GM10248 (cell line): ENCODE measurements at regions not wholly inside any gene's neighbourhood (a gene's known extent, or its start where the extent isn't known, plus 50 kb on each side); places are given as distances from the start of the nearest gene placed in this dataset.

Source experiments
- CTCF ChIA-PET: fragments of 300-600 bp; sonication (Branson Sonifier 250); formaldehyde crosslinking; extraction: SDS; loops from one replicate; lab custom pipeline; 2021; ENCODE audit warnings: antibody characterized with exemption; lab: Yijun Ruan, JAX
- POLR2A ChIA-PET: fragments of 350-650 bp; sonication (Branson Sonifier 250); formaldehyde crosslinking; extraction: SDS; loops from one replicate; lab custom pipeline; 2020; ENCODE audit warnings: antibody characterized with exemption; lab: Yijun Ruan, JAX
- DNase-seq: peaks from one replicate; pipeline ENCODE4 v3.0.0; 2012; ENCODE audit errors: extremely low spot score
- CTCF ChIP-seq: IDR thresholded peaks from 2 replicates; pipeline ENCODE4 v1.5.1; 2012; ENCODE audit warnings: mild to moderate bottlenecking, low read depth; ENCODE audit errors: extremely low read depth, missing control alignments, control extremely low read depth

GRCh38 chr4:119692001-119692400, 63.4 kb upstream of the PDE5A start:
- ChIA-PET POLR2A (no interaction called here), CTCF (interaction anchor here (0.7 to 2.9 kb wide), 4 partner anchors 9 to 53 kb away, joined by 3 to 15 read pairs (median 3); no protein-coding TSS in a partner anchor)
- TF ChIP-seq CTCF: no peak
- no peak for DNase-seq

- TF ChIP-seq CTCF: no peak
- ChIA-PET CTCF (interaction anchor here (1.0 to 2.9 kb wide), 2 partner anchors 8 to 15 kb away, joined by 3 to 15 read pairs; no protein-coding TSS in a partner anchor), POLR2A (no interaction called here)
- no peak for DNase-seq
Observed at GRCh38 chr4:119690871-119691270, 62.3 kb upstream of the PDE5A start.

GRCh38 chr4:119688446-119688845, 59.8 kb upstream of the PDE5A start:
- POLR2A ChIA-PET: no interaction called here
- TF ChIP-seq CTCF: no peak
- CTCF ChIA-PET: interaction anchor here (1.4 kb wide), 1 partner anchor 9 kb away, joined by 3 read pairs; no protein-coding TSS in a partner anchor
- no peak for DNase-seq

DNA sequence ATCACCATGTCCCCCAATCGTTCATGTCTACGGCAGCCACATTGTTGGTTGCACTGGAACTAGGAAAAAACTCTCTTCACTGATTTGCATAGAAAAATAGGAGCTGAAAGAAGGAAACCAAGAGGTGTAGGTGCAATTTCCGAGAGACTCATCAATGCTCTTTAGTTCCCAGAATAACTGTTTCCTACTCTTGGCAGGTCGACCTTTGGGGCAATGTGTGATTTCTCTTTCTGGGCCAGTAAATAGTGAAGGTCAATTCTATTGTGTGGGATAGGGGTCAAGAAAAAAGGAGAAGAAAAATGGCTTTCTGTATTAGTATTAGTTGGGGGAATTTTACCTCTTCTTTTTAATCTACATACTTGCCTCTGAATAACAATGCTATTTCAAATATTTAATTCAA, 55.9 kb upstream of the PDE5A start:
- ChIA-PET CTCF (interaction anchor here (0.9 to 3.3 kb wide), 2 partner anchors 8 to 33 kb away, joined by 3 to 15 read pairs; no protein-coding TSS in a partner anchor), POLR2A (no interaction called here)
- no peak for DNase-seq
- TF ChIP-seq CTCF: no peak

DNA sequence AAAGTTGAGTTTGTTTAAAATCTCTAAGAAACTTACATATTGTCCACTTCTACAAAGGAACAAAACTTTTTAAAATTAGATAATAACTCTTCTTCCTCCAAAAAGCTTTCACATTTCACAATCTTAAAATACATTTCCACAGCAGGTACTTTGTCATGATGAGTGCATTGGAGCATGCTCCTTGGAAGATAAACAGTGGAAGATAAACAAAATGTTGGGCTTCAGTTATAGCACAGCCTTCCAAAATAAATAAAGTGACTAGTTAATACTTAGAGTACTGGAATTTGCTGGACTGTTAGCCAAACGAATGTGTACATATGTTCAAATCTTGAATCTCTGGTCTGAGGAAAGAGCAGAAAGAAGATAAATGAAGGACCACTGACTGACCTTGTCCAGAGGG, 54.9 kb upstream of the PDE5A start:
- CTCF ChIA-PET: interaction anchor here (0.8 to 3.3 kb wide), 4 partner anchors 8 to 55 kb away, joined by 3 to 15 read pairs (median 4); partner anchors contain the start of gene PDE5A

DNA sequence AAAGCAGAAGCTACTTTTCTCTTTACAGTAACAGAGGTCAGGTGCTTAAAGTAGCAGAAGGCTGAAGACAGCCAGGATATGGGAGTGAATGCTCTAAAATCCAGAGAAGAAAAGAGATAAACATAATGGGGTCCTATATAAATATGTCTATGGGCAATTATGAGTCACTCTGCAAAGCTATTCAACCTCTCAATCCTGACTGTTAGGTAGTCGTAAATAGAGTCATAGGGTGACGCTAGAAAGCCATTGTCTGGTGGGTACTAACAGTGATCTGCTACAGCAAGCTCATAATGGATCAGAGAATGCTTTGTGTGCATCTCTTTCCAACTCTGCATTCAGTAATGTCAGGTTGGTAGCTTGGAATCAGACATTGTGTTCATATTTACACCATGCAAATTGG, 53.5 kb upstream of the PDE5A start:
- no peak for DNase-seq
- ChIA-PET CTCF (interaction anchor here (1.2 to 3.3 kb wide), 3 partner anchors 9 to 53 kb away, joined by 3 to 15 read pairs (median 4); partner anchors contain the start of gene PDE5A), POLR2A (no interaction called here)
- TF ChIP-seq CTCF: no peak

More for the DNA sequence above, 54.9 kb upstream of the PDE5A start:
- POLR2A ChIA-PET: no interaction called here
- no peak for DNase-seq
- no peak for TF ChIP-seq CTCF
